ENCODE measurements at regions not wholly inside any gene's neighbourhood (a gene's known extent, or its start where the extent isn't known, plus 50 kb on each side); places are given as distances from the start of the nearest gene placed in this dataset.

DNA sequence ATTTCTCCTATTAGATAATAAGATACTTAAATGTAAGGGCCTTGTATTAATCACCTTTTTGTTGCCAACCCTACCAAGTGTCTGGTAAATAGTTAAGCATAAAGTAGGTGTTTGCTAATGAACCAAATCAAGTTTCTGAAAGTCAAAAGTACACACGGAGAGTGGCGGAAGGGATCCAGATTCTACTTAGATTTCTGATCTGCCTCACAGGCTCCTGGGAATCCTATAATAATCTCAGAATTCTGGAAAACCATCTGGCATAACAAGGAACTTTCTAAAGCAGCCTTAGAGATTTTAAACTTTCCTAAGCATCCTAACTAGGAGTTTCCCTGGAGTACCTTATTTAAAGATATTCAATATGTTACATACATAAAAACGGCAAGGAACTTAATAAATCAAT, 363.2 kb upstream of the SMC2 start (continued):
- TF ChIP-seq KDM4A (IDR thresholded peaks at IDR 0.05; ENCODE audit: low read depth, low read length, severe bottlenecking) (no peak), RXRA (IDR thresholded peaks at IDR 0.05; ENCODE audit: insufficient read depth, low read depth, low read length) (no peak), MAFK (IDR thresholded peaks at IDR 0.05; ENCODE audit: low read depth, low read length) (no peak), POU5F1 (IDR thresholded peaks at IDR 0.05; ENCODE audit: low read depth, low read length) (no peak), NANOG (IDR thresholded peaks at IDR 0.05; ENCODE audit: insufficient read depth, low read depth, low read length, poor library complexity, severe bottlenecking) (no peak)
